ENCODE measurements at regions not wholly inside any gene's neighbourhood (a gene's known extent, or its start where the extent isn't known, plus 50 kb on each side); places are given as distances from the start of the nearest gene placed in this dataset.

DNA sequence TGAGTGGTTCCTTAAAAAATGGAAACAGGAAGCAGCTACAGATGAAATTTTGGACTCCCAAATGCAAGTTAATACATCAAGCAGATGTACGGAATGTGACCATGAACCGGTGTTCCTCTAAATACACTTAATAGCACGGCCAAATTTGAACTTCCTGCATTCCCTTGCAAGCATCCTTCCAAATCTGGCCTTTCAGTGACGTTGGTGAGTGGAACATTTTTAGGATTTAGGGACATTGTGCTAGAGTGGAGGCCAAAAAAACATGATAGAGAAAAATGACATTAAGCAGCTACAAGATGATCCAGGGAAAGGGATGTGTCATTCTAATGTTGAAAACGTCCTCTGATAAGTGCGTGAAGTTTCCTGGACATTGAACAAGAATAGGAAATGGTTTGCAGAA, 62.1 kb downstream of the CTAGE1 start:
- DNase-seq, result no peak
- intact Hi-C loops (cut with DNase I), result no loop called here

GRCh38 chr18:22355069-22355468, 62.6 kb downstream of the CTAGE1 start:
- intact Hi-C loops (cut with DNase I), result no loop called here

GRCh38 chr18:22349966-22350365, 67.7 kb downstream of the CTAGE1 start:
- intact Hi-C loops (cut with DNase I), result no loop called here
- no peak for DNase-seq

More at GRCh38 chr18:22355069-22355468, 62.6 kb downstream of the CTAGE1 start:
- no peak for DNase-seq

- intact Hi-C loops (cut with DNase I), result no loop called here
- DNase-seq, result no peak
These were observed 68.3 kb downstream of the CTAGE1 start for GRCh38 chr18:22349317-22349898.

- intact Hi-C loops (cut with DNase I), result no loop called here
- no peak for DNase-seq
These were observed 69.0 kb downstream of the CTAGE1 start for GRCh38 chr18:22348521-22349316.

DNA sequence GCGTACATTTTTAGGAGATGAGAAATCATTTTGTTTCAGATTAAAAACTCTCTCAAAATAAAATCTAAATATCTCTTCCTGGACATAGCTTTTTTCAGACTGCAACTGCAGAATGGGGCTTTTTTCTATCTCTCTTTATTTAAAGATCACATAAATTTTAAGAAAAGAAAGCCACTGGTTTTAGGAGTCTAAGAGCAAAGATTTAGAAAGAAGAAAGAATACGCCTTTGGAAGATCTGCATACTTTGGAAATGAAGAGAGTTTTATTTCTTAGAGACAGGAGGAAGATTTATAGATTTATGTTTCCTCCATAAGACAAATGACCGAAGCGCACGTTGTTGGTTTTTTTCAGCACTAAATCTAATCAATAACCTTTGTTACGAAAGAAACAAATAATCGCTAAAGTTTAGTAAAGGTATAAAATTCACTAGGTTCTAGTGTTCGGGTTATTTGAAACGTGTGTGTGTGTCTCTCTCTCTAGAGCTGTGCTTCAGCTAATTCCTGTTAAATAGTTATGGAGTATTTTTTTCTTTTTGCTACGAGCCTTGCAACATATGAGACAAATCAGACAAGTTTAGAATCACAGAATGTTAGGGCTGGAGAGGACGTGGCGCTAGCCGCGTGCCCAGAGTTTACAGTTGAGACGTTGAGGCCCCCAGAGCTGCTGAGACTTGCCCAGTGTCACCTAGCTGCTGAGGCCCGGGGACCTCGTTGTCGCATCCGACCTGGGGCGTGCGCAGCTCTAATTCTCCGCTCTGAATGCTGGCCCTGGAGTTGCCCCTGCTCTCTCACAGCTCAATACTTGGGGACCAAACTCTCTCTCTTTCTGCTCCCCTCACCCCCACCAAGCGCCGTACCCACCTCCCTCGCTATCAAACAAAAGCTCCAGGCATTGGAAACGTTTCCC, 69.9 kb downstream of the CTAGE1 start:
- no peak for DNase-seq
- intact Hi-C loops (cut with DNase I), result no loop called here

DNA sequence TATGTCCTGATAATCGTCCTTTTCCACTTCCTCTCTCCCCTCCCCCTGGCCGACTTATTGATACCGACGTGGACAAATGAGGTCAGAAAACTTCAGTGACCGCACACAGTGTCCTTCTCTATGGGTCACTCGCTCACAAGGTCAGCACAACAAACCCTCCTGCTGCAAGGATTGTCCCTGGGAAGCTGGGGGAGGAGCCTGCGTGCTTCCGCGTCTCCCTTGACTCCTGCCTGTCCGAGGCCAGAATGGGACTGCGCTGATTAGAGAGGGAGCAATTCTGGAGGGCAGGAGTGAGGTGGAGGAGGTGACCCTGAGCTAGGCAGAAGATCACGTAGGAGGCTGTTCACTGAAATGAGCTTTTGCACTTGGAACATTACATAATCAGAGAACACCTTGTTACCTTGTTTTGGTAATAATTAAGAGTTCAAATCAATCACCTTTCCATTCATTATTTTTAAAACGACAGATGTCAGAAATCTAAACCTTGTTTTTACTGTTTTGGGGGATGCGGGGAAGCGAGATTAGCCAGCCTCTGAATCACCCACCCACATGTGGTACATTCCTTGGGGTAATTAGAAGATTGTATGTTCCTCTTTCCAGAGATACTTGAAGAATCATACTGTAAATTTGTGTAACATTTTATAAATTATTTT, 70.6 kb downstream of the CTAGE1 start:
- DNase-seq, result no peak
- intact Hi-C loops (cut with DNase I), result no loop called here

GRCh38 chr18:22346401-22346952, 71.2 kb downstream of the CTAGE1 start:
- DNase-seq, result peak in 1 of 42 donors; percentile 11
- intact Hi-C loops (cut with DNase I), result no loop called here

DNA sequence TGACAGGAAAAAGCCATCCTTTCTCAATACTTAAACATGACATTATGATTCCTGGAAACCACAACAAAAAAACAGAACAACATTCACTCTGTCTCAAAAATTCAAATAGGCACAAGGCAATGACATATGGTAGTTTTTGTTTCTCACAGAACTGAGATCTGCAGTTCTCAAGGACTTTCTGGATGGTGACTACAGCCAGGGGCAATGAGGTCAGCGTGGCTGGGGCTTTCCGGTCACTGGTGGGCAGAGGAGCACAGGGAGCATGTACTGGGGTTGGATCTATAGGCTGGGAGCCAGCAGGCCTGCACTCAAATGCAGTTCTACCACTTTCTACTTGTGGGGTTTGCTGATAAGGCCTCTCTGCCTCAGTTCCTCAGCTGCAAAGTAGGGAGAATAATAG, 72.0 kb downstream of the CTAGE1 start:
- intact Hi-C loops (cut with DNase I), result no loop called here
- no peak for DNase-seq

GRCh38 chr18:22344908-22345670, 72.6 kb downstream of the CTAGE1 start:
- intact Hi-C loops (cut with DNase I), result no loop called here
- DNase-seq, result no peak

GRCh38 chr18:22344445-22344844, 73.3 kb downstream of the CTAGE1 start:
- intact Hi-C loops (cut with DNase I), result no loop called here

DNA sequence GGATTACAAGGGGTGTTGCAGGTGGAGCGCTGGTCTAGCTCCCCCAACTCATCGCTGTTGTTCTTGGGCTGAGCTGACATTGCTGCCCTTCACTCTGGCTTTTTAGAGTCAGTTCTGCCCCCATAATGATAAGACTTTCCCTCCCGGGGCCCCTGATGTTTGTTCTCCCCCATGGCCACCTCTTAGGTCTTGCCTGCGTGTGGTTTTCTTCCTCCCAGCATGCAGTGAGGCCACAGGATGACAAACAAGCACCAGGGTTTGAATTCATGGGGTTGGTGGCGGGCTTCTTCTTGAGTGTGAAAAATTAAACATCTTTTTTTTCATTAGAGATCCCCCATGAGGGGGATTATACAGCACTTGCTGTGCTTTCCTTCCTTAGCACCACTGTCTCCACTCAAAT, 74.1 kb downstream of the CTAGE1 start:
- intact Hi-C loops (cut with DNase I), result no loop called here
- no peak for DNase-seq

More at GRCh38 chr18:22344445-22344844, 73.3 kb downstream of the CTAGE1 start:
- DNase-seq, result no peak

GRCh38 chr18:22342625-22343024, 75.1 kb downstream of the CTAGE1 start:
- intact Hi-C loops (cut with DNase I), result no loop called here
- no peak for DNase-seq

DNA sequence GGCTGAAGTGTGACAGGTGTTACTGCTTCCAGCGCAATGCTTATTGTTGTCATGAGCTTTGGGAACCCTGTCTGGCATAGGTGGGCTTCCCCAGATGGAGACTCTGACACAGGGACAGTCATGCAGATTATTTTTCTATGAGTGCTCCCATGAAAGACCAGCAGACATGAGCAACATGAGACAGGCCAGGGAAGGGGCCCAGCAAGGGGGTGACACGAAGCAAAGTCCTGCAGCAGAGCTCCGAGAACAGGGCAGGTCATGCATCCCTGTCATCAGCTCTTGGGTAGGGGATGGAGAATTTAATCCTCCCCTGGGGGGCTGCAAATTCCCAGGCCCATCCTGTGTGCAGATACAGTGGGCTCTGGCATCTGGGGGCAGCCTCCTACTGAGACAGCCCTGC, 77.4 kb downstream of the CTAGE1 start:
- no peak for DNase-seq
- intact Hi-C loops (cut with DNase I), result no loop called here

DNA sequence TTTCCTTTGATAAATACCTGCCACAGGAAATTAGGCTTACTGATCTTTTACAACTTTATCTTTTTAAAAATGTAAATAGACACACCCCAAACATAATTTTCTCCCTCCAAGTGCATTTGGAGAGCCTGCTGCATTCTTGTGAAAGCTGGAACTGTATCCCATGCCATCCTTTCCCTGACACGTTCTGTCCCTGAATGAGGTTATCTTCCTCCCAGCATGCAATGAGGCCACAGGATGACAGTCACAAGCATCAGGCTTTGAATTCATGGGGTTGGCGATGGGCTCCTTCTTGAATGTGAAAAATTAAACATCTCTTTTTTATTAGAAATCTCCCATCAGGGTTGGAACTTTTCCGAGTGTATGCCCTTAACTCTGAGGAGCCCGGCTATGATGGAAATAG, 77.8 kb downstream of the CTAGE1 start:
- no peak for DNase-seq
- intact Hi-C loops (cut with DNase I), result no loop called here

DNA sequence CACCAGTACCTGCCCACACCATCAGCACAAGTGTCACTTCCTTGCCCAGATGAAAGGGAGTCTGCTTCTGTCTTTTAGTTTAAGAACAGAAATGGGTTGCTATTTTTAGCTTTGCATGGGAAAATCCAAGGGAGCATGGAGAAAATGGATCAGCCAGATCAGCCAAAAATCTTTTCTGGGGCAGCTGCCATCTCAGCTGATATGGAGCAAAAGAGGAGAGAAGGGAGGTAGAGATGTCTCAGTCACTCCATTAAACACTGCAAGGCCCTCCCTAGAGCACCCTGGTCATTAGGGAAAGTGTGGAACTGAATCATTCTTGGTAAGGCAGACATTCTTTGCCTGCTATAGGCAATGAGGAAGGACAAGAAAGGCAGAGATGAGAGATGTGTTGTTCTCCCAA, 79.9 kb downstream of the CTAGE1 start:
- intact Hi-C loops (cut with DNase I), result no loop called here
- no peak for DNase-seq

- no peak for DNase-seq
- intact Hi-C loops (cut with DNase I), result no loop called here
These were observed 80.4 kb downstream of the CTAGE1 start for GRCh38 chr18:22337306-22337705.

DNA sequence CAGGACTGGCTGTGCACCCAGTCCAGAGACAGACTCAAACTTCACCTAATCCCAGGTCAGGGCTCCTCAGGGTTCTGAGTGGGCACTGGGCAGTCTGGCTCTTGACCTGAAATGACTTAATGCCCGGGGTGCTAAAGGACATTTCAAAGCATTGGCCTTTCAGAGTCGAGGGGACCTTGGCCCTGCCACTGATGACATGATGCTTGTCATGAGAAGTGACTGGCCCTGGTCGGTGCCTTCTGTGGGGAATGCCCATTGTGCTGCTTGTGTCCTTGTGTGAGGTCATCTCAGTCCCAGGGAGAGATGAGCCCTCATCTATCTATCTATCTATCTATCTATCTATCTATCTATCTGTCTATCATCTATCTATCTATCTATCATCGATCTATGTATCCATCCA, 81.3 kb downstream of the CTAGE1 start:
- intact Hi-C loops (cut with DNase I), result no loop called here
- no peak for DNase-seq

Measured in head of caudate nucleus (tissue), 42 donors.